Osteocyte (in vitro differentiated cells): ENCODE measurements at regions not wholly inside any gene's neighbourhood (a gene's known extent, or its start where the extent isn't known, plus 50 kb on each side); places are given as distances from the start of the nearest gene placed in this dataset.

ENCODE experiments used
- DNase-seq: peaks from one replicate; pipeline ENCODE4 v3.0.0; 2021; ENCODE audit warnings: mixed read lengths; ENCODE audit not compliant: unreplicated experiment; ENCODE audit errors: extremely low spot score
- H3K27ac Mint-ChIP-seq: one replicate; pipeline ENCODE4 v1.8.0; 2021; ENCODE audit warnings: mild to moderate bottlenecking, mixed read lengths; ENCODE audit not compliant: unreplicated experiment
- H3K27me3 Mint-ChIP-seq: one replicate; pipeline ENCODE4 v1.8.0; 2021; ENCODE audit warnings: mixed read lengths; ENCODE audit not compliant: unreplicated experiment
- H3K36me3 Mint-ChIP-seq: one replicate; pipeline ENCODE4 v1.8.0; 2021; ENCODE audit warnings: mixed read lengths; ENCODE audit not compliant: unreplicated experiment
- H3K4me1 Mint-ChIP-seq: one replicate; pipeline ENCODE4 v1.8.0; 2021; ENCODE audit warnings: mixed read lengths; ENCODE audit not compliant: unreplicated experiment
- H3K4me3 Mint-ChIP-seq: one replicate; pipeline ENCODE4 v1.8.0; 2021; ENCODE audit warnings: mild to moderate bottlenecking, moderate library complexity, mixed read lengths; ENCODE audit not compliant: unreplicated experiment
- H3K9me3 Mint-ChIP-seq: one replicate; pipeline ENCODE4 v1.8.0; 2021; ENCODE audit warnings: mixed read lengths; ENCODE audit not compliant: unreplicated experiment
- TF ChIP-seq, protein P1 (sequence below): fragments of 200-600 bp; sonication (generic); IDR thresholded peaks from 2 replicates; pipeline ENCODE4 v1.5.0; 2021; ENCODE audit warnings: antibody characterized with exemption, mild to moderate bottlenecking, moderate library complexity

DNA sequence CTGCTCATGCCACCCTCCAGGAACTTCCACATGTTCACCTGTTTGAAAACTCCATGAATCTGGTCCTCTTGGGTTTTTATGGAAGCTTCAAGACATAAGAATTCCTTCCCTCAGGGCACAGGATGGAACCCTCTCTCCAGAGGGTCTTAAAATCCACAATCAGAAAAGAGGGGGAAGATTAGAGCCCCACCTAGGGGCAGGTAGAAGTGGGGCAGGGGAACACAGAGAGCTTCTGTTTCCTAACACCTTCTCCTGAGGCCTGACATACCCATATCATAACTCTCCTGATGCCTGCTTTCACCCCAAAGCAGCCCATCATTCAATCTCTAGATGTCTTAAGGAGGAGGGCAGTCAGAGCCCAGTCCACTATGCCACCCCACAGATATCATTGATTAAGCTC lies 1087.7 kb upstream of the ARRDC3 start:
- DNase-seq = no peak
- no peaks in the 10 kb centered on the region for H3K27me3 Mint-ChIP-seq
- peaks cover 34% of the 10 kb centered on the region for H3K4me1 Mint-ChIP-seq
- peaks cover 11% of the 10 kb centered on the region for H3K9me3 Mint-ChIP-seq
- no peak overlapping the region for H3K27ac Mint-ChIP-seq
- TF ChIP-seq, protein P1, sequence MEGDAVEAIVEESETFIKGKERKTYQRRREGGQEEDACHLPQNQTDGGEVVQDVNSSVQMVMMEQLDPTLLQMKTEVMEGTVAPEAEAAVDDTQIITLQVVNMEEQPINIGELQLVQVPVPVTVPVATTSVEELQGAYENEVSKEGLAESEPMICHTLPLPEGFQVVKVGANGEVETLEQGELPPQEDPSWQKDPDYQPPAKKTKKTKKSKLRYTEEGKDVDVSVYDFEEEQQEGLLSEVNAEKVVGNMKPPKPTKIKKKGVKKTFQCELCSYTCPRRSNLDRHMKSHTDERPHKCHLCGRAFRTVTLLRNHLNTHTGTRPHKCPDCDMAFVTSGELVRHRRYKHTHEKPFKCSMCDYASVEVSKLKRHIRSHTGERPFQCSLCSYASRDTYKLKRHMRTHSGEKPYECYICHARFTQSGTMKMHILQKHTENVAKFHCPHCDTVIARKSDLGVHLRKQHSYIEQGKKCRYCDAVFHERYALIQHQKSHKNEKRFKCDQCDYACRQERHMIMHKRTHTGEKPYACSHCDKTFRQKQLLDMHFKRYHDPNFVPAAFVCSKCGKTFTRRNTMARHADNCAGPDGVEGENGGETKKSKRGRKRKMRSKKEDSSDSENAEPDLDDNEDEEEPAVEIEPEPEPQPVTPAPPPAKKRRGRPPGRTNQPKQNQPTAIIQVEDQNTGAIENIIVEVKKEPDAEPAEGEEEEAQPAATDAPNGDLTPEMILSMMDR = no peak
- H3K4me3 Mint-ChIP-seq = no peak overlapping the region
- peaks cover 5% of the 10 kb centered on the region for H3K36me3 Mint-ChIP-seq

DNA sequence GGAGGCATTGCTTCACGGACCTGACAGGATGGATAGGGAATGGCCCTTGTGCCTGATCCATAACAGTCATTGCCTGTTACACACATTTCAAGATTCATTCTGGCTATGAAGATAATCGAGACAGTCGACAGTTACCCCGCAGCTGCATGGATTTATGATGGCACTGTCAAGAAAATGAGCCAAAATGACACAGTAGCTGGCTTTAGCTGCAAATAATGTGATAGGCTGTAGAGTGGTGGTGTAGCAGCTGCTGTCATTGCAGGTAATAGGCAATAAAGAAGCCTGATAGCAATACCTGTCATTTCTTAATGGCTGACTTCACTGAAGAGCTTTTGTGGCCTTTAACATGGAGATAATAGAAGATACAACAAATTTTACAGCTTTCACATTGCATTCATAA lies 1085.2 kb upstream of the ARRDC3 start:
- DNase-seq = no peak
- Mint-ChIP-seq H3K36me3 (peaks cover 1% of the 10 kb centered on the region), H3K9me3 (peaks cover 4% of the 10 kb centered on the region), H3K27ac (peak overlapping the region; percentile 79), H3K4me1 (peaks cover 32% of the 10 kb centered on the region), H3K4me3 (no peak overlapping the region), H3K27me3 (no peaks in the 10 kb centered on the region)
- TF ChIP-seq, protein P1 = no peak

DNA sequence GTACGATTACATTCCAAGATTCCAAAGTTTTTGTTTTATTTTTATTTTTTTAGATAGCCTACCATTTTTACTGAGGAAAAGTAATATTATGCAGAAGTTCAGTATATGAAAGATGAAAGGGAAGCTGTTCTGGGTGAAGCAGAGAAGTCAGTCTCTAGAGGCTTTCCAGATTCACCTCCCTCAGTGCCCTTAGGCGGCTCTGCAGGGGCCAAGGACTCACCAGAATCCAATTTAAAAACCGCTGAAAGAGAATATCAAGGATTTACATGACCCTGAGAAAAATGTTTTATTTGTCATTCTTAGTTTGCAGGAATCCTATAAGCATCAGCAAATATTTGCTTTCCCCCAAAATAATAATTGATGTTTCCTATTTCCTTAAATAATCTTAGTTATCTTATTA lies 1084.6 kb upstream of the ARRDC3 start:
- no peak for DNase-seq
- H3K27me3 Mint-ChIP-seq = no peaks in the 10 kb centered on the region
- peaks cover 32% of the 10 kb centered on the region for H3K4me1 Mint-ChIP-seq
- TF ChIP-seq, protein P1 = no peak
- no peaks in the 10 kb centered on the region for H3K36me3 Mint-ChIP-seq
- H3K4me3 Mint-ChIP-seq = peak overlapping the region; percentile 8
- no peaks in the 10 kb centered on the region for H3K9me3 Mint-ChIP-seq
- peak overlapping the region; percentile 79 for H3K27ac Mint-ChIP-seq

DNA sequence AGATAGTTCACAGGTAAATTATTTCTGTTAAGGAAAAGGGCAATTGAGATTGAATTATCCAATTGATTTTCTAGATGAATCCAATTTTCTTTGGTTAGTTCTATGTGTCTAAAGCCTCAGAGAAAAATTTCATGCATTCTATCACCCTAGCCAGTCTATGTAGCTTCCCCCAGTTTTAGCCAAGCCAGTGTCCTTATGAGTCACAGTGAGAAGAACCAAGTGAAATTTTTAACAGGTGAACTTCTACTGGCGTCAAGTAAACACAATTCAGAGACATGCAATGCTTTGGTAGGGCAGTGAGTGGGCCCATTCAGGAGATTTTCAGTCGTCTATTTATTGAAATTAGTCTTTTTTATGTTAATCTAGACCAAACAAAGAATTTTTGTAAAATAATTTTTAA lies 1077.4 kb upstream of the ARRDC3 start:
- H3K36me3 Mint-ChIP-seq = no peaks in the 10 kb centered on the region
- DNase-seq = no peak
- H3K4me3 Mint-ChIP-seq = no peak overlapping the region
- H3K27ac Mint-ChIP-seq = no peak overlapping the region
- no peaks in the 10 kb centered on the region for H3K4me1 Mint-ChIP-seq
- peaks cover 5% of the 10 kb centered on the region for H3K9me3 Mint-ChIP-seq
- H3K27me3 Mint-ChIP-seq = no peaks in the 10 kb centered on the region
- TF ChIP-seq, protein P1 = no peak

DNA sequence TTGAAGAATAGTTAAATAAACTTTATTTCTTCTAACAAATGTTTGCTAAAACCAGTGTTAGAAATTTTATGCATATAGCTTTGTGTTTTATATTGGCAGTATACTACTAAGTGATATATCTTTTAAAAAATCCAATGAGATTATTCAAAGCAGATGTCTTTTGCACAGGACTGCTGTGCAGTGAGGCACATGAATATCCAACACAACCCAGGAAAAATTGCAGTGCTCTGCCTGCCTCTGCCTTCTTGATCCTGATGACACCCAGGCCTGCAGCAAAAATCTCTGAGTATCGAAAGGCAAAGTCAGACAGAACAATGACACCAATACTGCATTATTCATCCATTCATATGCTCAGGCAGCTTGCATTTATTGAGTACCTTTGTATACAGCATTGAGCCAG lies 1076.5 kb upstream of the ARRDC3 start:
- DNase-seq = no peak
- TF ChIP-seq, protein P1 = no peak
- Mint-ChIP-seq H3K9me3 (peaks cover 5% of the 10 kb centered on the region), H3K27ac (no peak overlapping the region), H3K4me1 (no peaks in the 10 kb centered on the region), H3K36me3 (no peaks in the 10 kb centered on the region), H3K27me3 (no peaks in the 10 kb centered on the region), H3K4me3 (no peak overlapping the region)
